ENCODE measurements at regions not wholly inside any gene's neighbourhood (a gene's known extent, or its start where the extent isn't known, plus 50 kb on each side); places are given as distances from the start of the nearest gene placed in this dataset.

GRCh38 chr5:8304341-8304740 lies 435.4 kb downstream of the MTRR start:
- TF ChIP-seq EGR1 (IDR thresholded peaks at IDR 0.05; ENCODE audit: borderline replicate concordance, low read depth, low read length), result no peak
- no peak for TF ChIP-seq CTCF (IDR thresholded peaks at IDR 0.05; ENCODE audit: control extremely low read depth in 1 of 3, insufficient read depth in 1 of 3, low read depth in 1 of 3, low read length in 3 of 3)
- no peak for TF ChIP-seq ASH2L (IDR thresholded peaks at IDR 0.05; ENCODE audit: low read length)
- no peak for TF ChIP-seq GABPA (IDR thresholded peaks at IDR 0.05; ENCODE audit: borderline replicate concordance, insufficient read depth, low read length)

Data from H1 (cell line).